ENCODE measurements at regions not wholly inside any gene's neighbourhood (a gene's known extent, or its start where the extent isn't known, plus 50 kb on each side); places are given as distances from the start of the nearest gene placed in this dataset.

DNA sequence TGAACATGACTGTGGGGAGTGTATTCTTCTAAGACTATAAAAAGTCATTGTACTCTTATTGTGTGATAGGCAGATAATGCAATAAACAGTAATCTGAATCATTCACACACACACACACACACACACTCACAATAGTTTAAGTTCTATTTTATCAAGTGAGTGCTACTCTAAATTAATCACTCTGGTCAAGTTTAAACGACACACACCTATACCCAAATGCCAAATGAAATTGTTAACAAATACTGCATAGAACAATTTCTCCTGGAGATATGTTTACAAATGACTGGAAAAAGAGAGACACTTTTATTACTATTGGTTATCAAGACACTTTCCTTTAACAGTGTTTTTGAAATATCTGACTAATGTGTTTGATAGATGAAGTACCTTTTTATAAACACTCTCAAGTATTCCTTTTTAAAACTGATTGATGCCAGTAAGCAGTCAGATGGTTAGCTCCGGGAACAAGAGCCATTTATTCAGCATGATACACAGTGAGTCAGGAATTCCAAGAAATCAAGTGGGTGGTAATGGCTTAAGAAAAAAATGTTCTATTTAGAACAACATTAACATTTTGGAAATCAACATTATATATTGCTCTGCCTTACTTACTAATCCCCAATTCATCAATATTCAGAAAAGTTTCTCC, 521.6 kb upstream of the ST8SIA4 start:
- H3K27ac ChIP-seq: no peak overlapping the region
- TF ChIP-seq, protein P1, sequence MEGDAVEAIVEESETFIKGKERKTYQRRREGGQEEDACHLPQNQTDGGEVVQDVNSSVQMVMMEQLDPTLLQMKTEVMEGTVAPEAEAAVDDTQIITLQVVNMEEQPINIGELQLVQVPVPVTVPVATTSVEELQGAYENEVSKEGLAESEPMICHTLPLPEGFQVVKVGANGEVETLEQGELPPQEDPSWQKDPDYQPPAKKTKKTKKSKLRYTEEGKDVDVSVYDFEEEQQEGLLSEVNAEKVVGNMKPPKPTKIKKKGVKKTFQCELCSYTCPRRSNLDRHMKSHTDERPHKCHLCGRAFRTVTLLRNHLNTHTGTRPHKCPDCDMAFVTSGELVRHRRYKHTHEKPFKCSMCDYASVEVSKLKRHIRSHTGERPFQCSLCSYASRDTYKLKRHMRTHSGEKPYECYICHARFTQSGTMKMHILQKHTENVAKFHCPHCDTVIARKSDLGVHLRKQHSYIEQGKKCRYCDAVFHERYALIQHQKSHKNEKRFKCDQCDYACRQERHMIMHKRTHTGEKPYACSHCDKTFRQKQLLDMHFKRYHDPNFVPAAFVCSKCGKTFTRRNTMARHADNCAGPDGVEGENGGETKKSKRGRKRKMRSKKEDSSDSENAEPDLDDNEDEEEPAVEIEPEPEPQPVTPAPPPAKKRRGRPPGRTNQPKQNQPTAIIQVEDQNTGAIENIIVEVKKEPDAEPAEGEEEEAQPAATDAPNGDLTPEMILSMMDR (conservative IDR thresholded peaks at IDR 0.05): no peak

DNA sequence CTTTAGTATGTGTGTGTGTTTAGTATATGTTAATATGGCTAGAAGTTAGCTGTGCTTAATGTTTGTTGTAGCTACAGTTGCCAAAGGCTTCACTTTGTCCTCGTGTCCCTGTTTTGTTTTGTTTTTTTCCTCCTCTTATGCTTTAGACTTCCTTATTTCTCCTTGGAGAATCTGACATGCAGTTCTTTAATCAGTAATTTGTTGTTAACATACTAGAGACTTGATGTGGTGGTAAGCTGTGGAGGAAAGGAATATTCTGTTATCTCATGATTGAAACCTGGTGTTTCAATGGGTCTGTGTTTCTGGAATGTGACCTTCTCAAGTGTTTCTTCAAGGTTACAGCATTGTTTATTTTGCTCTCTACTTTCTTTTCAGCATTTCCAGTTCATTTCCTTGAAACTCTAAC, 515.6 kb upstream of the ST8SIA4 start:
- H3K27ac ChIP-seq: no peak overlapping the region
- TF ChIP-seq, protein P1 (conservative IDR thresholded peaks at IDR 0.05): no peak

DNA sequence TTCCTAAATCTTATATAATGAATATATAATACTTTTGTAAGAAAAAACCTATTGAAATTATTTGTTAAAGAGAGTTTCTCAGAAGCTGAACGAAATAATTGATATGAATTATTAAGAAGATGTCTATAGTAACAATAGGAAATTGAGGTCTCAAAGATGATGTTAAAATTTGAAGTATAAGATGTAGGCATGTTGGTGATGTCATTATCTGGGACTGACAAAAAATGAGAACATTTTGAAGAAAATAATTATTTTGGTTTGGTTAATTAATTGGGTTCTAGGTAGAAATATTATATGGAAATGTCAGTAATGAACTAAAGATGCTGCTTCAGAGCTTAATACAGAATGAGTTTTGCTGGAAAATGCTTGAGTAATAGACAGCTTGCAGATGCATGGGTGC, 501.4 kb upstream of the ST8SIA4 start:
- H3K27ac ChIP-seq: no peak overlapping the region
- TF ChIP-seq, protein P1 (conservative IDR thresholded peaks at IDR 0.05): no peak

DNA sequence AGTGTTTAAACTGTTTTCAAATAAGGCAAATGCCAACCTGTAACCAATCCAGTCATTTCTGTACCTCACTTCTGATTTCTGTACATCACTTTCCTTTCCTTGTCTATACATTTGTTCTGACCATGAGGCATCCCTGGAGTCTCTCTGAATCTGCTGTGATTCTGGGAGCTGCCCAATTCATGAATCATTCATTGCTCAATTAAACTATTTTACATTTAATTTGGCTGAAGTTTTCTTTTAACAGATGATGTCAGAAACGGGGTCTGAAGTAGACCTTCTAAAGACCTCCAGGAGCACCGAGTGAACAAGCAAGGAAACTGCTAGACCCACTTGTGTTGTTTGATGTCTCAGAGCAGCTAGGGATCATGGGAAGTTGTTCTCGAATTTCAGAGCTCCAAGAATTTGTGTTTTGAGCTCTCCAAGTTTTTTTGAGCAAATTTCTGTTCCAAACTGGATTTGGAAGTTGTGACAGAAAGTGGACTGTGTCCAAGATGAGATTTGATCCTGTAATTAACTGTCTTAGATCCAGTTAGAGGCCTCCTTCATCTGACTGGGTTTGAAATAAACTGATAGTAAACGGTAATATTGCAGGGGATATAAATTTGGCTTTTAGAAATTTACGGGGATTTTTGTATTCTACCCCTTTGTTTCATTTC, 490.8 kb upstream of the ST8SIA4 start:
- no peak overlapping the region for H3K27ac ChIP-seq
- TF ChIP-seq, protein P1 (conservative IDR thresholded peaks at IDR 0.05): no peak

DNA sequence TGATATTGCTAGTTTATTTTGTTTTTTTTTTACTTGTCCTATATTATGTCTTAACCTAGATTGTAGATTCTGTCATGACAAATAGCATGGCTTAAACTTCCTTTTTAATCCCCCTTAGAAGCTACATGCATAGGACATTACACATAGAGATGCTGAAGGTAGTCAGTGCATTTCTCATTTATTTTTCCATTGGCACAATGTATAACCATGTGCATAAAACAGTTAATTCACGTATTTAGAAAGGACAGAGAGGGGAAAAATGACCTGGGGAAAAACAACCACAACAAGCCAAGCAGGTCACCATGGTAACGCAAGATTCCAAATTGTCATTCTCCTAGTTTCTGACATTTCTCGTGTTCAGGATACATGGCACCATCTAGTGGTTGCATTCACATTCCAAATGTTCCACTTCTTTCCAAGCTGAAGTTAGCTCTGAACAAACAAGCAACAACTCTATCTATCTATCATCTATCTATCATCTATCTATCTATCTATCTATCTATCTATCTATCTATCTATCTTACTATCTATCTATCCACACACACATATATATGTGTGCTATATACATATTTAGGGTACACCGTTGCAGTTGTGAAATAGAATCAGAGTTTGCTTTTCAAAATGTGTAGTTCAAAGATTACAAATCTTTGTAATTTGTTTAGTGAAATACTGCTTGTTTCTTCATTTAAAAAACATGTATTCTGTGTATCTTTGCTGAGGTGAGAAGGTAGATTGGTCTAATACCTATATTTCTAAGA, 487.2 kb upstream of the ST8SIA4 start:
- no peak overlapping the region for H3K27ac ChIP-seq
- TF ChIP-seq, protein P1 (conservative IDR thresholded peaks at IDR 0.05): peak; percentile 75

DNA sequence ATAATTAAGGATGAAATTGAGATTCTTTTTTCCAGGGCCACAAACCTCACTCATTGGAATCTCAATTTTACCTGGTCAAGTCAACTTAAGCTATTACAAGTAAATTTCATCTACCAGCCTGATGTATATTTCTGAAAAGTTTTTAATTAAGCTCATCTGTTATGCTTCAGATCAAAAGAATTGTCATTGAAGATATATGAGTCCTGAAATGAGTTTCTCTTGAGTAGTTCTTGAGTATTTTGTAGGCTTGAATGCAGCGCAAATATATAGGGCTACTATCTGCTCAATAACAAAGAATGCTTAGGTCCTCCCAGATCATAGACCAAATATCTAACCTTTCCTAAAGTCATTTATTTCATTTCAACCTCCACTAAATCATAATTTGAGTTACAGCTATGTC, 482.2 kb upstream of the ST8SIA4 start:
- TF ChIP-seq, protein P1 (conservative IDR thresholded peaks at IDR 0.05): no peak
- H3K27ac ChIP-seq: no peak overlapping the region

DNA sequence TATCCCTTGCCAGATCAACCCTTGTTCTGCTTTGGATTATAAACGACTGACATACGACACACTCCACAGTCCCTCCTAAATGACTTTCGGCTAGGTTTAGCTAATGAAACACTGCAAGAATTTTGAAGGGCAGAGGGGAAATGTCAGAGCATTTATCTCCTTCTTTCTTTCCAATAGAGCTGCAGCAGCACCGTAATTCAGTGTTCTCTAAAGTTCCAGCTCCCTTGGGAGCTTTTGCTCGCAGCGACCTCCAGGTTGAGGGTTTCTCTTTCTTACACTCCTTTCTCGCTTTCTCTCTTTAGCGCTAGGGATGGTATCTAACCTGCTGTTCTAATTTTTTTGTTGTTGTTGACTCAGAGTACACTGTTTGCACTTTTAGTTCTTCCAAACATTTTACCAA, 467.1 kb upstream of the ST8SIA4 start:
- TF ChIP-seq, protein P1 (conservative IDR thresholded peaks at IDR 0.05): no peak
- H3K27ac ChIP-seq: no peak overlapping the region

Measured in VCaP (cell line).